ENCODE measurements at regions not wholly inside any gene's neighbourhood (a gene's known extent, or its start where the extent isn't known, plus 50 kb on each side); places are given as distances from the start of the nearest gene placed in this dataset.
"Not testable (repeated sequence)": the region's sequence is repeated elsewhere in the genome, so short reads cannot be mapped to it uniquely, and the experiment has no call there.

DNA sequence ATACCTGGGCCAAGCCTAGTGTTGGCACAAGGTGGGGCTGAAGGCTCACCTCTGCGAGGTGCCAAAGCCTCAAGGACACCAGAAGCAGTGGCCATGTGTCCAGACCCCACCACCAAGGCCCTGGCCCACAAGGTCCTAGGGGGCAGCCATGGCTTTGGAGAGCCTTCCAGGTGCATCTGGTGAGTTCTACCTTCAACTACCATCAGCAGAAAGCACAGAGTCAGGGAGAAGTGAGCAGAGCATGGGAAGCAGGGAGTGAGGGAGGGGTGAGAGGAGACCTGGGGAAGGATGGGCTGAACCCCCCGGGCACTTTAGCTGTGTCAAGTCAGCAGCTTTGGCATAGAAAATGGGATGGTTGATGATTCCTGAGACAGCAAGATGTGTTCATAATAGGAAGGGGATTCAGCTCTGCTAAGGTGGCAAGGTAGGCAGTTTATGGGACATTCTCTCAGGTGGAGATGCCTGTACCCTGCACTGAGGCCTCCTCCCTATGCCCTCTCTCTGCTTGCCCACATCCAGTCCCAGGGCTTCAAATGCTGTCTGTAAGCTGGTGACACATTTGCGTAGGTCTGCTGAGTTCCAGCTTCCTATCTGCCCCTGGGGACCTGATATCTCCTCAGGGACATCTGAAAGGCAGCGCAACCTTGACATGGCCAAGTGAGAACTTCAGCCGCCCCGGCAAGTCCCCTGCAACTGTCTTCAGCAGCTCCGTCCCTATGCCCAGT lies 83.4 kb upstream of the RGPD5 start:
- Histone ChIP-seq H3K9ac (ENCODE audit: low read length) (no peak overlapping the region), H3K4me3 (ENCODE audit: low read depth in 1 of 2, low read length in 2 of 2) (no peak overlapping the region), H3K9me3 (ENCODE audit: low read length) (no peaks in the 10 kb centered on the region)

DNA sequence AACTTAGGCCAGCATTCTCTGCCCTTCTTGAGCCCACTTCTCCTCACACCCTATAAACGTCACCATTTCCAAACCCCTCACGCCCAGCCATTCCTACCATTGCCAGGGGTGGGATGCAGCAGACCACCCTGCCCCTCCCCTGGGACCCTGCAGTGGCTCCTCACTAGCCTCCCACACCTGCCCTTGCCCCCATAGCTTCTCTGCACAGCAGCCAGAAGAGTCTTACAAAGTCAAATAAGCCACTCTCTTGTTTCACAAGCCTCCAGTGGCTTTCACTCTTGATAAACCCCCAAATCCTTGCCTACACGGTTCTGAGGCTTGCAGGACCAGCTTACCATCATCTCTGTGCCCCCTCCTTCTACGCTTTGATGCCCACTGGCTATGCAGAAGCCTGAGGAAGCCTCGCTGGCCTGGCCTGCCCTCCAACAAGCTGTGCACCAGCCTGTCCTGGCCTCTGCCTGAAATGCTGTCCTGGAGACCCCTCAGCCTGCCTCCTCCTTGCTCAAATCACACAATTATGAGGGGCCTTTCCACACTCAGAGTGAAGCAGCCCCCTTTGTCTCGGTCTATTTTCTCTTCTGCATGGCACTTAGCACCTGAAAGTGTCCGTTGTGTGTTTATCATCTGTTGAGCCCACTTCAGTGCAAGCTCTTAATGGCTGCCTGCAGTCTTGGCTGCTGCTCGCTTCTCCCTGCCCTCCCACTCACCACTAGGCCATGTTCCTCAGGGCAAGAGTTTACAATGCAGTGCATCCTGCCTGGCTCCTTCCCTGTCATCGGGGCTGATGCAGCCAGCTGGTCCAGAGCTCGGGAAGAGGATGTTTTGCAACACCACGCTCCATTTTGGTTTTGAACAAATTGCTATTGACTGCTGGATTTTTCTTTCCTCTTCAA lies 82.6 kb upstream of the RGPD5 start:
- H3K36me3 ChIP-seq (ENCODE audit: insufficient read depth, low read length): no peaks in the 10 kb centered on the region
- no peak overlapping the region for H3K4me3 ChIP-seq (ENCODE audit: low read depth in 1 of 2, low read length in 2 of 2)
- no peaks in the 10 kb centered on the region for H3K9me3 ChIP-seq (ENCODE audit: low read length)
- H3K9ac ChIP-seq (ENCODE audit: low read length): no peak overlapping the region
- no peaks in the 10 kb centered on the region for H3K4me1 ChIP-seq (ENCODE audit: insufficient read depth, low read length)
- no peak overlapping the region for H3K27ac ChIP-seq (ENCODE audit: low read depth, low read length)
- H3K27me3 ChIP-seq (ENCODE audit: control insufficient read depth in 1 of 2, insufficient read depth in 2 of 2, low read length in 2 of 2): no peaks in the 10 kb centered on the region

More for the DNA sequence above, 83.4 kb upstream of the RGPD5 start:
- no peaks in the 10 kb centered on the region for H3K4me1 ChIP-seq (ENCODE audit: insufficient read depth, low read length)
- no peak overlapping the region for H3K27ac ChIP-seq (ENCODE audit: low read depth, low read length)
- H3K27me3 ChIP-seq (ENCODE audit: control insufficient read depth in 1 of 2, insufficient read depth in 2 of 2, low read length in 2 of 2): no peaks in the 10 kb centered on the region
- H3K36me3 ChIP-seq (ENCODE audit: insufficient read depth, low read length): no peaks in the 10 kb centered on the region

DNA sequence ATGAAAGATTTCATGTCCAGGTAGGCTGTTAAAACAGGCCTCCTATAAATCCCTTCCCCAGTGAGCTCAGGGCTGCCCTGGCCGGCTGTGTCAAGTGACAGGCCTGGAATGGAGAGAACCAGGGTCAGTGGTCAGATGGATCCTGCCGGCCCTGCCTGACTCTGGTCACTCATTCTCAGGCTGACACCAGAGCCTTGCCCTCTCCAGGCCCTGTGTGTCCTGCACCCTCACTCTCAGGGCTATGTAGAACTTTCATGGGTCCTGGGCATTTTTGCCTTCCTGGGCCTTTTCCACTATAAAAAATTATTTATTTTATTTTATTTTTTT lies 82.0 kb upstream of the RGPD5 start:
- Histone ChIP-seq H3K4me3 (ENCODE audit: low read depth in 1 of 2, low read length in 2 of 2) (no peak overlapping the region), H3K4me1 (ENCODE audit: insufficient read depth, low read length) (no peaks in the 10 kb centered on the region), H3K9ac (ENCODE audit: low read length) (no peak overlapping the region), H3K27ac (ENCODE audit: low read depth, low read length) (no peak overlapping the region), H3K9me3 (ENCODE audit: low read length) (no peaks in the 10 kb centered on the region), H3K27me3 (ENCODE audit: control insufficient read depth in 1 of 2, insufficient read depth in 2 of 2, low read length in 2 of 2) (no peaks in the 10 kb centered on the region), H3K36me3 (ENCODE audit: insufficient read depth, low read length) (no peaks in the 10 kb centered on the region)

DNA sequence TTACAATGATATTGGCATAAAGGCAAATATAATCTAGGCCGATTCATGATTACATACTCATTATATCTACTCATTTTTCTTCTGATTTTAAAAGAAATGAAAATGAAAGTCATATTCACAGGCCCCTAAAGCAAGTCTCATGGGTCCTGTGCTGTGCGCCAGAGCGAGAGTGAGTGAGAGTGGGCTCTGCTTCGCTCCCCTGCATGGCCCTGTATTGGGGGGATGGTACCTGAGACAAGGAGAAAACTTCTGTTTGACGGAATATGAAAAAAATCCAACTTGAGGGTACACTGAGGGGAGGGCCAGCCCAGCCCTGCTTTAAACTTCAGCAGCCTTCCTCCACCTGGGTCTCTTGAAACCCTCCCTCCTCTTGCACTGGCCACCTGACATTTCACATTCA lies 81.4 kb upstream of the RGPD5 start:
- Histone ChIP-seq H3K36me3 (ENCODE audit: insufficient read depth, low read length) (no peaks in the 10 kb centered on the region), H3K4me3 (ENCODE audit: low read depth in 1 of 2, low read length in 2 of 2) (no peak overlapping the region), H3K9me3 (ENCODE audit: low read length) (no peaks in the 10 kb centered on the region), H3K9ac (ENCODE audit: low read length) (no peak overlapping the region), H3K4me1 (ENCODE audit: insufficient read depth, low read length) (no peaks in the 10 kb centered on the region), H3K27me3 (ENCODE audit: control insufficient read depth in 1 of 2, insufficient read depth in 2 of 2, low read length in 2 of 2) (no peaks in the 10 kb centered on the region), H3K27ac (ENCODE audit: low read depth, low read length) (no peak overlapping the region)

DNA sequence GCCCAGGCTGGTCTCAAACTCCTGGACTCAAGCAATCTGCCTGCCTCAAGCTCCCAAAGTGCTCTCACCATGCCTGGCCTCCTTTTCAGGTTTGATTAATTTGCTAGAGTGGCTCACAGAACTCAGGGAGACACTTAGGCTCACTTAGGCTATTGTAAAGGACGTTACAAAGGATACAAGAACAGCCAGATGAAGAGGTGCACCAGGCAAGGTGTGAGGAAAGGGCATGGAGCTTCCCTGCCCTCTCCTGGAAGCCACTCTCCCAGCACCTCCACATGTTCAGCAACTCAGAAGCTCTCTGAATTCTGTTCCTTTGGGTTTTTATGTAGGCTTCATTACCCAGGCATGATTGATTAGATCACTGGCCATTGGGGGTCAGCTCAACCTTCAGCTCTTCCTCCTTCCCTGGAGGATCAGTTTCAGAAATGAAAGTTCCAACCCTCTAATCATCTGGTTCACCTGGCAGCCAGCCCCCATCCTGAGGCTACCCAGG lies 78.7 kb upstream of the RGPD5 start:
- Histone ChIP-seq H3K4me1 (ENCODE audit: insufficient read depth, low read length) (peaks cover 4% of the 10 kb centered on the region), H3K9me3 (ENCODE audit: low read length) (no peaks in the 10 kb centered on the region), H3K27me3 (ENCODE audit: control insufficient read depth in 1 of 2, insufficient read depth in 2 of 2, low read length in 2 of 2) (no peaks in the 10 kb centered on the region), H3K36me3 (ENCODE audit: insufficient read depth, low read length) (no peaks in the 10 kb centered on the region), H3K27ac (ENCODE audit: low read depth, low read length) (no peak overlapping the region), H3K9ac (ENCODE audit: low read length) (no peak overlapping the region), H3K4me3 (ENCODE audit: low read depth in 1 of 2, low read length in 2 of 2) (no peak overlapping the region)

DNA sequence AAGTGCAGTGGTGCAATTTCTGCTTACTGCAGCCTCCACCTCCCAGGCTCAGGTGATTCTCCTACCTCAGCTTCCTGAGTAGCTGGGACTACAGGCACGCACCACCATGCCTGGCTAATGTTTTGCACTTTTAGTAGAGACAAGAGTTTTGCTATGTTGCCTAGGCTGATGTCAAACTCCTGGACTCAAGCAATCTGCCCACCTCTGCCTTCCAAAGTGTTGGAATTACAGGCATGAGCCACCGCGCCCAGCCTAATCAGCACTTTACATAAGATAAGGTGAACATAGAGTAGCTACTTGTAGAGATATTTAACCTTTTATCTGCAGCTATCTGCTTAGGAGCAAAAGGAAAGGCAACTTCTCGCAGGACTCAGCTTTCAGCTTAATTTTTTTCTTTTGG lies 77.5 kb upstream of the RGPD5 start:
- H3K27me3 ChIP-seq (ENCODE audit: control insufficient read depth in 1 of 2, insufficient read depth in 2 of 2, low read length in 2 of 2); H3K36me3 ChIP-seq (ENCODE audit: insufficient read depth, low read length); H3K4me1 ChIP-seq (ENCODE audit: insufficient read depth, low read length); H3K4me3 ChIP-seq (ENCODE audit: low read depth in 1 of 2, low read length in 2 of 2); H3K27ac ChIP-seq (ENCODE audit: low read depth, low read length); H3K9ac ChIP-seq (ENCODE audit: low read length); H3K9me3 ChIP-seq (ENCODE audit: low read length): not testable (repeated sequence)

DNA sequence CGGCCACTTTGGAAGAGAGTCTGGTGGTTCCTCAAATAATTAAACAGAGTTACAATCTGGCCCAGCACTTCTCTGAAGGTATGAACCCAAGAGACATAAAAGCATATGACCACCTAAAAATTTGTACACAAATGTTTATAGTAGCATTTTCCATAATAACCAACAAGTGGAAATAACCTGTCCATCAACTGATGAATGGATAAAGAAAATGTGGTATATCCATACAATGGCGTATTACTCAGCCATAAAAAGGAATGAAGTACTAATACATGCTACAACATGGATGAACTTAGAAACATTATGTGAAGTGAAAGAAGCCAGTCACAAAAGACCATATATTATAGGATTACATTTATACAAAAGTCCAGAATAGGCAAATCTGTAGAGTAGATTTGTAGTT lies 76.0 kb upstream of the RGPD5 start:
- Histone ChIP-seq H3K9ac (ENCODE audit: low read length) (no peak overlapping the region), H3K9me3 (ENCODE audit: low read length) (no peaks in the 10 kb centered on the region), H3K27ac (ENCODE audit: low read depth, low read length) (no peak overlapping the region), H3K4me1 (ENCODE audit: insufficient read depth, low read length) (peaks cover 18% of the 10 kb centered on the region), H3K4me3 (ENCODE audit: low read depth in 1 of 2, low read length in 2 of 2) (no peak overlapping the region), H3K27me3 (ENCODE audit: control insufficient read depth in 1 of 2, insufficient read depth in 2 of 2, low read length in 2 of 2) (no peaks in the 10 kb centered on the region), H3K36me3 (ENCODE audit: insufficient read depth, low read length) (no peaks in the 10 kb centered on the region)

DNA sequence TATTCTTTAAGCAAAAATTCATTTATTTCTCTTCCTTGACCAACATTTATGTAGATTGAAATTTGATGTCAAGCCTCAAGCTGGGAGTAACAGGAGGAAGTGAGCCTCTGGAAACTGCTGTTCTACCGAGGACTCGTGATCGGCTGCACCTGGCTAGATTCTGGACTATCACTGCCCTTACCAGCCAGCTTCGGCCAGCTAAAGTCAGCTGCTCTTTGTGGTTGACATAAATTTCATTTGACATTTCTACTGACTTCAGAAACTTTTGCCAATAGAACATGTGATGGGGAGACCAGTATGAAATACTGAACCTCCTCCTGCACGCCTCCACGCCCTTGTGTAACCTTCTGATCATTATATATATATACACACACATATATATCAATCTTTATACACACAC lies 74.2 kb upstream of the RGPD5 start:
- no peaks in the 10 kb centered on the region for H3K27me3 ChIP-seq (ENCODE audit: control insufficient read depth in 1 of 2, insufficient read depth in 2 of 2, low read length in 2 of 2)
- no peak overlapping the region for H3K9ac ChIP-seq (ENCODE audit: low read length)
- no peaks in the 10 kb centered on the region for H3K9me3 ChIP-seq (ENCODE audit: low read length)
- no peaks in the 10 kb centered on the region for H3K36me3 ChIP-seq (ENCODE audit: insufficient read depth, low read length)
- H3K4me1 ChIP-seq (ENCODE audit: insufficient read depth, low read length): peaks cover 18% of the 10 kb centered on the region
- H3K4me3 ChIP-seq (ENCODE audit: low read depth in 1 of 2, low read length in 2 of 2): no peak overlapping the region
- H3K27ac ChIP-seq (ENCODE audit: low read depth, low read length): peak overlapping the region; percentile 88

DNA sequence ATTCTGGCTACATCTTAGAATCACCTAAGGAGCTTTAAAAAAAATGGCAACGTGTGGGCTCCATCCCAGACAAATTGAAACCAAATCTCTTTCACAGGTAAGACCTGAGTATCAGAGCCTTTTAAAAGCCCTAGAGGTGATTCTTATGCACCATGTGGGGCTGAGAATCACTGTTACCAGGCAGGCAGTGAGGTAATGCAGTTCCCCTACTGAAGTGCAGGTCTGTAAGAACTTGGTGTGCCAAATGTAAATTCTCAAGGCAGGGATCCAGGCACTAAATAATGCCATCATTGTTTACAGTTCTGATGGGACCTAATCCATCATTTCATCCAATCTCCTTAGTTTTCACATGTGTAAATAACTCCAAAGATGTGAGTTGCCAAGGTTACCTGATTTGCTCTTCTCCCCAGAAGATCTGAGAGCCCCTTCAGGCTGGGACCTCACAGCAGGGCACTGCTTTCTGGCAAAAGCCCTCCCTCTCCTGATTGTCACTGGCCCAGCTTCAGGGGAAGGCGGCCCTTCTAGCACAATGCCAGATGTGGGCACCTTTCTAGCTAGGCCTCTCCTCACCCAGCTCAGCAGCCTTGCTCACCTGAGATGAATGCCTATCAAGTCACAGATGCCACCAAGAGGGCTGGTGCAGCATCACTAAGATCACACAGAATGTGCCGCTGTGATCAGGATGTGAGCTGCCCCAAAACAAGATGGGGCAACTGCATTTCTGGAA lies 73.6 kb upstream of the RGPD5 start:
- no peaks in the 10 kb centered on the region for H3K36me3 ChIP-seq (ENCODE audit: insufficient read depth, low read length)
- H3K9ac ChIP-seq (ENCODE audit: low read length): no peak overlapping the region
- no peaks in the 10 kb centered on the region for H3K9me3 ChIP-seq (ENCODE audit: low read length)
- H3K4me3 ChIP-seq (ENCODE audit: low read depth in 1 of 2, low read length in 2 of 2): no peak overlapping the region
- H3K27ac ChIP-seq (ENCODE audit: low read depth, low read length): peak overlapping the region; percentile 88
- H3K4me1 ChIP-seq (ENCODE audit: insufficient read depth, low read length): peaks cover 18% of the 10 kb centered on the region
- no peaks in the 10 kb centered on the region for H3K27me3 ChIP-seq (ENCODE audit: control insufficient read depth in 1 of 2, insufficient read depth in 2 of 2, low read length in 2 of 2)

DNA sequence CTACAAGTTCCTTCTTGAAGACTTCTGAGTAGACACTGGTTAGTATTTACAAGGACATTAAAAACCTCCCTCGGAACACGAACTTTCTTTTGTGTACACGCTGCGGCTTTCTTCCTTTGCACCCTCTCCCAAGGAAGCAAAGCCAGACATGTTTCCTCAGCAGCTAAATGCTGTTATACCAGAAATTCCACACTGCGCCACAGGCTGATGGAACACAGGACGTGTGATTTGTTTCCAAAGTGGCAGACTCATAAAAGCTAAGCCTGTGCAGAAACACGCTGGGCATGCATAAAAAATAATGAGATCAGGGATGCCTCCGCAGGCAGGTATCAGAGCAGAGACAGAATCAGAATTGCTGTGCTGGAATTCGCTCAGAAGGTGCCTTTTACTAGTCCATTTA lies 73.0 kb upstream of the RGPD5 start:
- Histone ChIP-seq H3K4me3 (ENCODE audit: low read depth in 1 of 2, low read length in 2 of 2) (no peak overlapping the region), H3K9ac (ENCODE audit: low read length) (no peak overlapping the region), H3K27me3 (ENCODE audit: control insufficient read depth in 1 of 2, insufficient read depth in 2 of 2, low read length in 2 of 2) (no peaks in the 10 kb centered on the region), H3K4me1 (ENCODE audit: insufficient read depth, low read length) (peaks cover 18% of the 10 kb centered on the region), H3K27ac (ENCODE audit: low read depth, low read length) (peak overlapping the region; percentile 88), H3K9me3 (ENCODE audit: low read length) (no peaks in the 10 kb centered on the region), H3K36me3 (ENCODE audit: insufficient read depth, low read length) (no peaks in the 10 kb centered on the region)

DNA sequence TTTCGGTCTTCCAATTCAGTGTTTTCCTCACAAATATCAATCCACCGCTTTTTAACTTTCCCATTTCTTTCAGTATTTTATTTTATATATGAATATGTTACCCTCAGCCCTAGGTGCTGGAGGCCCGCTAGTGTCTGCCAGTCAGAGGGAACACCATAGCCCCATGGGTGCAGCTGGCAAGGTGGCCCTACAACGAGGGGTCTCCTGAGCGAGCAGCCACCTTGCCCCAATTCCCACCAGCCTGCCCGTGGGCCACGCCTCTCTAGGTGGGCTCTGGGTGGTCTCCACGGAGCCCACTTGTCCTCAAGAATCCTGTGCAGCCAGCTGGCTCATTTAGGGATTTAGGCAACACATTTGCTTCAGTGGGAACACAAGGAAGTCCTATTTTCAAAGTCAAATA lies 72.5 kb upstream of the RGPD5 start:
- Histone ChIP-seq H3K4me3 (ENCODE audit: low read depth in 1 of 2, low read length in 2 of 2) (no peak overlapping the region), H3K9me3 (ENCODE audit: low read length) (no peaks in the 10 kb centered on the region), H3K36me3 (ENCODE audit: insufficient read depth, low read length) (no peaks in the 10 kb centered on the region), H3K4me1 (ENCODE audit: insufficient read depth, low read length) (peaks cover 18% of the 10 kb centered on the region), H3K27ac (ENCODE audit: low read depth, low read length) (peak overlapping the region; percentile 58), H3K27me3 (ENCODE audit: control insufficient read depth in 1 of 2, insufficient read depth in 2 of 2, low read length in 2 of 2) (no peaks in the 10 kb centered on the region), H3K9ac (ENCODE audit: low read length) (no peak overlapping the region)
